Immature natural killer cell (primary cell): ENCODE measurements at regions not wholly inside any gene's neighbourhood (a gene's known extent, or its start where the extent isn't known, plus 50 kb on each side); places are given as distances from the start of the nearest gene placed in this dataset.

Experiments
- DNase-seq, 3 donors: peaks; one replicate each; pipeline ENCODE4 v3.0.0; 2022; ENCODE audit warnings: mixed read lengths in 1 of 3
- H3K27ac Mint-ChIP-seq, 6 donors: one replicate each; pipeline ENCODE4 v1.8.0; 2020; ENCODE audit warnings: mixed read lengths in 6 of 6, mild to moderate bottlenecking in 5 of 6, inconsistent platforms in 4 of 6, moderate library complexity in 3 of 6
- H3K27me3 Mint-ChIP-seq, 3 donors: one replicate each; pipeline ENCODE4 v1.8.0; 2020 to 2021; ENCODE audit warnings: low read depth in 3 of 3, mild to moderate bottlenecking in 3 of 3, mixed read lengths in 3 of 3, moderate library complexity in 3 of 3, inconsistent platforms in 1 of 3
- H3K36me3 Mint-ChIP-seq, 3 donors: one replicate each; pipeline ENCODE4 v1.8.0; 2020; ENCODE audit warnings: mixed read lengths in 3 of 3, inconsistent platforms in 2 of 3, mild to moderate bottlenecking in 2 of 3
- H3K4me1 Mint-ChIP-seq, 2 donors: one replicate each; pipeline ENCODE4 v1.8.0; 2020; ENCODE audit warnings: inconsistent platforms in 2 of 2, mild to moderate bottlenecking in 2 of 2, mixed read lengths in 2 of 2, moderate library complexity in 1 of 2
- H3K4me3 Mint-ChIP-seq, 5 donors: one replicate each; pipeline ENCODE4 v1.8.0; 2020; ENCODE audit warnings: mild to moderate bottlenecking in 5 of 5, mixed read lengths in 5 of 5, inconsistent platforms in 3 of 5, moderate library complexity in 3 of 5
- H3K9me3 Mint-ChIP-seq, 6 donors: one replicate each; pipeline ENCODE4 v1.8.0; 2020; ENCODE audit warnings: mild to moderate bottlenecking in 6 of 6, mixed read lengths in 6 of 6, inconsistent platforms in 4 of 6, moderate library complexity in 3 of 6

DNA sequence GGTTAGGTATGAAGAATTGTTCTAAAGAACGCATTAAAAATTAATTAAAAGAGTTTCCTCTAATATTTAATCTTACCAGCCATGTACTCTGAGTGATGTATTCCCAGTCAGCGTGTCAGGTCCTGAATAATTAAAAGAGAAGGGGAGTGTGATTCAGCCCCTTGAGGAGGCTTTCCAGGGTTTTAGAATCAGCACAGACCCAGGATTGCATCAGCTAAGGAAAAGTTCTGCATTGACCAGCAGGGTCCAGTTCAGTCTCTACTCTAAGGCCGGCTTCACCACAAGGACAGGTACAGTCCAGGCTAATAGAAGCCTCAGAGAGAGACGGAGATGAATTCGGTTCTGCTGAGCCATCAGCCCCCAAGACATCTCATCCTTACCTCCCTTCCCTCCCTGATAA lies 499.5 kb upstream of the PROK2 start:
- Mint-ChIP-seq H3K4me1 (peaks cover 10 to 12% of the 10 kb centered on the region in 2 donors), H3K27me3 (peaks cover 3 to 5% (median 5%) of the 10 kb centered on the region in 3 donors), H3K36me3 (no peaks in the 10 kb centered on the region), H3K27ac (no peak overlapping the region), H3K4me3 (no peak overlapping the region), H3K9me3 (peaks cover 0 to 4% (median 0%) of the 10 kb centered on the region in 6 donors)
- no peak for DNase-seq

DNA sequence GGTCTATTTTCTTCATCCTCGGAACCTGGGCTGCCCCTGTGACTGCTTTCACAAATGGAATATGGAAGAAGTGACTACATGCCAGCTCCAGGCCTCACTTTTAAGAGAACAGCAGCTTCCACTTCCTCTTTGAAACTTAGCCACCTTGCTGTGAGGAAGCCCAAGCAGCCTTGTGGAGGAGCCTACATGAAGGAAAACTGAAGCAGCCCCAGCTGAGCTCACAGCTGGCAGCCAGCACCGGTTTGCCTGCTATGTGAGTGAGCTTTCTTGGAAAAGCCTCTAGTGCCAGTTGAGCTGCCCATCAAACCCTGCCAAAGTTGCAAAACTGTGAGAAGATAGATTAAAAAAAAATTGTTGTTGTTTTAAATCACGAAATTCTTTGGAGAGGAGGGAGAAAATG lies 498.0 kb upstream of the PROK2 start:
- H3K27ac Mint-ChIP-seq = no peak overlapping the region
- no peak overlapping the region for H3K4me3 Mint-ChIP-seq
- no peaks in the 10 kb centered on the region for H3K4me1 Mint-ChIP-seq
- H3K36me3 Mint-ChIP-seq = no peaks in the 10 kb centered on the region
- peaks cover under 1 to 3% (median under 1%) of the 10 kb centered on the region in 3 donors for H3K27me3 Mint-ChIP-seq
- no peak for DNase-seq
- H3K9me3 Mint-ChIP-seq = peaks cover 0 to 4% (median 0%) of the 10 kb centered on the region in 6 donors

DNA sequence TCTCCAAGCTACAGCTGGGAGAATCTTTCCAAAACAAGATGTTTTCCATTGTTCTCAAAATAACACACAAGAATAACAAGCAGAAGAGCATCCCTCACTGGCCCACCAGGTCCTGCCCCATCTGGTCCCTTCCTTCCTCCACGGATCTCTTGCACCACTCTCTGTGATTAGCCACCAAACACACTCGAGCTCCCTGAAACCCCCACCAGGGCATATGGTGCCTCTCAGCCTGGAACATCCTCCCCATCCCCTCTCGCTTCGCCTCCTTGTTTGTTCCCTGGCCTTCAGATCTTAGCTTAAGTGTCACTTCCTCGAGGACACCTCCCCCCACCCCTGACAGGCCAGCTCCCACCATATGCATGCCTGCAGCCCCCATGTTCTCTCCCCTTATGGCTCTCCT lies 496.6 kb upstream of the PROK2 start:
- peaks cover 0 to 4% (median 0%) of the 10 kb centered on the region in 6 donors for H3K9me3 Mint-ChIP-seq
- no peaks in the 10 kb centered on the region for H3K36me3 Mint-ChIP-seq
- peaks cover 0 to 3% (median 0%) of the 10 kb centered on the region in 3 donors for H3K27me3 Mint-ChIP-seq
- no peak overlapping the region for H3K27ac Mint-ChIP-seq
- DNase-seq = no peak
- no peak overlapping the region for H3K4me3 Mint-ChIP-seq
- H3K4me1 Mint-ChIP-seq = no peaks in the 10 kb centered on the region

DNA sequence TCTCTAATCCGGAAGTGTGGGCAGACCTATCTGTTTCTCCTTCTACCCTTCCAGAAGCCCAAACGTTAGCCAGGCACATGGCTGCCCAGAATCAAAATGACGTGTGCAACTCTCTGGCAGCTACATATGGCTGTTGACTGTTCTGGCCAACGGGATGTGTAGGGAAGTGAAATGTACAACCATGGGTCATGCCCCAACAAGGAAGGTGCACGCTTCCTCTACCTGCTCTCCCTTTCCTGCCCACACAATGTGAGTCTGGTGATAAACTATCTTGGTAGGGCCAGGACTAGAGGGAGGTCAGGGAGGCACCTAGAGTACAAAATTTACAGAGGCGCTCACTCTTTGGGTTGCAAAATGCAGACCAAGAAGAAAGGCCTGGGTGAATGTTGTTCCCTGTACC lies 495.9 kb upstream of the PROK2 start:
- Mint-ChIP-seq H3K4me3 (no peak overlapping the region), H3K27ac (no peak overlapping the region), H3K9me3 (peaks cover 0 to 4% (median 0%) of the 10 kb centered on the region in 6 donors)

DNA sequence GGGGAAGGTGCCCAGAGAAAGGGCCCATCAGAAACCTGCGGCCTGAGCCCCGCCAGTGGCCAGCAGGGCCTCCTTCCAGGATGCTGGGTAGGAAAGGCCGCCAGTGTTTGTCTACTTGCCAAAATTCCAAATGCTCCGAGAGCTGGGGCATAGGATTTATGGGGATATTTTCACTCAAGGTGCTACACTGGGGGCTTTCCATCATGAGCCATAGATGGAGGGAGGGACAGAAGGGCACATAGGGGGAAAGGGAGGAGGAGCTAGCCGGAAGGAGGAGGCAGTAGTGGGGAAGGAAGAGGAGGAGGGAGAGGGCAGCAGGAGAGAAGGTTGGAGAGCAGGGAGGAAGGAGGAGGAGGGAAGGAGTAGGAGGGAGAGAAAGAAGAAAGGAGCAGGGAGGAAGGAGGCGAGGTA lies 494.7 kb upstream of the PROK2 start:
- no peak for DNase-seq
- H3K4me3 Mint-ChIP-seq = no peak overlapping the region
- H3K36me3 Mint-ChIP-seq = no peaks in the 10 kb centered on the region
- peaks cover 2 to 4% of the 10 kb centered on the region in 2 donors for H3K4me1 Mint-ChIP-seq
- peaks cover 0 to 4% (median 0%) of the 10 kb centered on the region in 6 donors for H3K9me3 Mint-ChIP-seq
- peaks cover 0 to 2% (median 2%) of the 10 kb centered on the region in 3 donors for H3K27me3 Mint-ChIP-seq
- no peak overlapping the region for H3K27ac Mint-ChIP-seq

More for the DNA sequence above, 495.9 kb upstream of the PROK2 start:
- no peaks in the 10 kb centered on the region for H3K36me3 Mint-ChIP-seq
- peaks cover 0 to 3% (median 0%) of the 10 kb centered on the region in 3 donors for H3K27me3 Mint-ChIP-seq
- no peaks in the 10 kb centered on the region for H3K4me1 Mint-ChIP-seq
- DNase-seq = no peak

DNA sequence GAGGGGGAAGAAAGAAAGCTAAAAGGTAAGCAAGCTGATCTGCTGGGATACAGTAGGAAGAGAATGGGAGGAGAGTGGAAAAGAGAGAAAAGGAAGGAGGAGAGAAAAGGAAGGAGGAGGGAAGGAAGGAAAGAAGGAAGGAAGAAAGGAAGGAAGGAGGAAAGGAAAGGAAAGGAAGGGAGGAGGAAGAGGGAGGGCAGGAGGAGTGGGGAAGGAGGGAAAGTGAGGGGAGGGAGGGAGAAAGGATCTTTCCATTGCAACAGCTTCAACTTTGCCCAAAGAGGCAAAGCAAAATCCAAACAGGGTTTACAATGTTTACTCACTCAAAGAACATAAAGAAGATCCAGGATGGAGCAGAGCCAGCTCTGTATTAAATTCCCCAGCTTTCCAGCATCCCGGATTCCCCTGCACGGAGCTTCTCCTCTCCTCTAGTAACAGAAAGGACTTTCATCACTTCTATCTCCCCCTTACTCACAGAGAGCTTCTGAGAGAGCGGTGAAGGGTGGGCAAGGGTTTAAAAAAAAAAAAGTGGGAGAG lies 494.2 kb upstream of the PROK2 start:
- no peak overlapping the region for H3K4me3 Mint-ChIP-seq
- H3K27me3 Mint-ChIP-seq = peaks cover 0 to 3% (median 2%) of the 10 kb centered on the region in 3 donors
- peaks cover 7 to 9% of the 10 kb centered on the region in 2 donors for H3K4me1 Mint-ChIP-seq
- H3K36me3 Mint-ChIP-seq = no peaks in the 10 kb centered on the region
- no peak overlapping the region for H3K27ac Mint-ChIP-seq
- H3K9me3 Mint-ChIP-seq = peaks cover 0 to 4% (median 0%) of the 10 kb centered on the region in 6 donors
- DNase-seq = no peak

DNA sequence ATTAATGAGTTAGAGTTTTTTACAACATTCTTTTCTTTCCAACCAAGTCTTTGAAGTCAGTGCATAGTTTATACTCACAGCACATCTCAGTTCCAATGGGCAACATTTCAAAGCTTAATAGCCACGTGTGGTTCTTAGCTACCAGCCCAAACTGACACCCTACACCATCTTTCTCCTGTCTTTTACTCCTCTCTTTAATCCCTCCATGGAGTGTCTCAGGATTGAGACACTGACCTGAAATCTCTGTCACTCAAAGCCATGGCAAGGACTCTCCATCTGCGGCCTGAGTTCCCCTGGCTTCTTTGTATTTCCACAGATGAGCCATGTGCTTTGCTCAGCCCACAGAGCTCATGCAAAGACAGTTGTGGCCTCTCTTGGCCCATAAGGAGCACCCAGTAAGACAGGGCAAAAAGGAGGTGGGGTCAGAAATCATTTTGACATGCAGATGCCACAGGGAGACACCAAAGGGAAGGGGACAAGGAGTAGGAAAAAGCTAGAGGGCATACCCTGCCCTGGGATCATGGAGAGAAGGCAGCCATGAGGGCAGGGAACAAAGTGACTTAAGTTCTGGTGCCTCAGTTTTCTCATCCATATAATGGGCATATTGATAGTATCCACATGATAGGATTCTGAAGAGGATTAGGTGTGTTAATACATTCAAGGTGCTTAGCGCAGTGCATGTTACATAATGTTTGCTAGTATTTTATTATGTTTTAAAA lies 493.6 kb upstream of the PROK2 start:
- DNase-seq = no peak
- H3K27ac Mint-ChIP-seq = no peak overlapping the region
- H3K36me3 Mint-ChIP-seq = no peaks in the 10 kb centered on the region
- peaks cover 10 to 13% of the 10 kb centered on the region in 2 donors for H3K4me1 Mint-ChIP-seq
- no peak overlapping the region for H3K4me3 Mint-ChIP-seq
- peaks cover 2 to 3% (median 2%) of the 10 kb centered on the region in 3 donors for H3K27me3 Mint-ChIP-seq
- peaks cover 0 to 4% (median 0%) of the 10 kb centered on the region in 6 donors for H3K9me3 Mint-ChIP-seq

DNA sequence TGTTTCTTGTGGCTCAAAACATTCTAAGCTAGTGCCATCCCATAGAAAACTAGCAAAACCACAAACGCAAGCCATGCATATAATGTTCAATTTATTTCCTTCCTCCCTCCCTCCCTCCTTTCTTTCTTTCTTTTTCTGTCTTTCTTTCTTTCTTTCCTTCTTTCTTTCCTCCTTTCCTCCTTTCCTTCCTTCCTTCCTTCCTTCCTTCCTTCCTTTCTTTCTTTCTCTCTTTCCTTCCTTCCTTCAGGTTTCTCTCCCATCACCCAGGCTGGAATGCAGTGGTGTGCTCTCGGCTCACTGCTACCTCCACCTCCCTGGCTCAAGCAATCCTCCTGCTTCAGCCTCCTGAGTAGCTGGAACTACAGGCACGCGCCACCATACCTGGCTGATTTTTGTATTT lies 492.8 kb upstream of the PROK2 start:
- H3K27me3 Mint-ChIP-seq = peaks cover 0 to 3% (median 2%) of the 10 kb centered on the region in 3 donors
- no peak overlapping the region for H3K4me3 Mint-ChIP-seq
- H3K36me3 Mint-ChIP-seq = no peaks in the 10 kb centered on the region
- H3K4me1 Mint-ChIP-seq = peaks cover 10 to 13% of the 10 kb centered on the region in 2 donors
- DNase-seq = no peak
- H3K27ac Mint-ChIP-seq = no peak overlapping the region
- H3K9me3 Mint-ChIP-seq = no peaks in the 10 kb centered on the region

DNA sequence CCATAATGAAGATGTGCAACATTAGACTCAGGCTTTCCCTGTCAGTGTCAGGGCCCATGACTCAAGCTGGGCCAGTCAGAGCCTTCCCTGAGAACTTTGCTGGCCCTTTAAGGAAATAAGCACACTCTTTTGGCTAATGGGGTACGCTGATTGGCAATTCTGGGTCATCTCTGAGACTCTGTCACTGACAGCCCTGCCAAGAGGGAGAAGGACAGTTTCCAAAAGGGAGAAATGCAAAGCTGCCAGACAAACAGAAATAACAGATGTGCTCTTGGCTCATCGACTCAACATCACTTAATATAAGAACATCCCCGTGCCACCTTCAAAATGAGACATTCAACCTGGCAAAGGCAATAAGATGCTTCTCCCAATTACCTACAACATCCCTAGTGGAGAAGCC lies 491.9 kb upstream of the PROK2 start:
- no peaks in the 10 kb centered on the region for H3K36me3 Mint-ChIP-seq

DNA sequence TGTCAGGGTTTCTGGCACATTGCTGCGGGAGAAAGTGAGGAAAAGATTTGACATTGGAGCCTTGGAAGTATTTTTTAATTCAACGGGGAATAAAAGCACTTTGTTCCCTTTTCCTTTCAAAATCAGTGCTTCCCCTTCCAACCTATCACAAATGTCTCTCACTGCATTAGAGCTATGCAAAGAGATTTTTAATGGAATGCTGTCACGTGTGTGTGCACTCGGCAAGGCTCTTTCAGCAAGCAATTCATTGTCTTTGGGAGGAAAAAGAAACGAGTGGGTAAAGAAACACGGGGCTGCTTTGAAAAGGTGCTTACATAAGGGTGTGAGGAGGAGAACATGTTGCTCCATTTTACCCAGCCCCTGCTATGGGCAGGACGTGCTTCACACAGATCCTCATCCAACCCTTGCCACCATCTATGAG lies 490.4 kb upstream of the PROK2 start:
- Mint-ChIP-seq H3K4me3 (no peak overlapping the region), H3K27me3 (peaks cover 0 to 3% (median 2%) of the 10 kb centered on the region in 3 donors), H3K27ac (peak overlapping the region in 1 of 6 donors; percentile 59), H3K36me3 (no peaks in the 10 kb centered on the region), H3K9me3 (no peaks in the 10 kb centered on the region), H3K4me1 (peaks cover 13 to 15% of the 10 kb centered on the region in 2 donors)
- DNase-seq = no peak

More for the DNA sequence above, 491.9 kb upstream of the PROK2 start:
- no peak overlapping the region for H3K4me3 Mint-ChIP-seq
- no peaks in the 10 kb centered on the region for H3K9me3 Mint-ChIP-seq
- H3K4me1 Mint-ChIP-seq = peaks cover 10 to 13% of the 10 kb centered on the region in 2 donors
- H3K27me3 Mint-ChIP-seq = peaks cover 0 to 3% (median 2%) of the 10 kb centered on the region in 3 donors
- no peak overlapping the region for H3K27ac Mint-ChIP-seq
- DNase-seq = no peak

DNA sequence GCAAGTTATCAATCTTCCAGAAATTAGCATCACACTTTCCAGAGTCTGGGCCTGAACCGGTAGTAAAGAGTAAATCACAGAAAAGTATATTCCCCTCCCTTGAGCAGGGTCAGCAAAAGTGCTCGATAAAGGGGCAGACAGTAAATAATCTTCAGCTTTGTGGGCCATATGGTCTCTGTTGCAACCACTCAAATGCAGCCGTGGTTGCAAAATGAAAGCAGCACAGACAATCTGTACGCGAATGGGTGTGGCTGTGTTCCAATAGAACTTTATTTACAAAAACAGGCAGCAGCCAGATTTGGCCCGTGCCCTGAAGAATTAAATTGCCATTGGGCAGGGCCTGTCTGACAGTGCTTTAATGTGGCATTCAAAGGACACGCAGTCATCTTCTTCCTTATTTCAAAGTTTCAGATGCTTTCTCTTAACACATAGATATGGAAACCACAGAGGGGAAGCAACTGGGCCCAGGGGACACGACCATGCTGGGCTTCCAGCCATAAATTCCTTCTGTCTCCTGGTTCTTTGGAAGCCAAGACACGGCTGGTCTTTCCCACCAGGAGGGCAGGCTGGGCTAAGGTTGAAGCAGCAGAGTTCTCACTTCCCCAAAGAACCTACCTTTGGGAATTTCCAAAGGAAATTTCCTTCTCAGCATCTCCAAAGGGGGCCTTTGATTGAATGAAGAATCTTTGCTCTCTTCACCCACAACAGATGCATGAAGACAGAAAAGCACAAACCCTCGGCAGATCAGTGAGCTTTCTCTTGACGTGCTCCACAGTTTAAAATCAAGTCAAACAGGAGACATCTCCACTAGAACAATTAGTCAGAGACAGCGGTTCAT lies 489.8 kb upstream of the PROK2 start:
- peaks cover 13 to 15% of the 10 kb centered on the region in 2 donors for H3K4me1 Mint-ChIP-seq
- peaks cover 0 to 3% (median 2%) of the 10 kb centered on the region in 3 donors for H3K27me3 Mint-ChIP-seq
- H3K9me3 Mint-ChIP-seq = no peaks in the 10 kb centered on the region
- peak overlapping the region in 1 of 6 donors; percentile 61 for H3K27ac Mint-ChIP-seq
- H3K4me3 Mint-ChIP-seq = peak overlapping the region in 2 of 5 donors; percentile 27 to 43
- H3K36me3 Mint-ChIP-seq = no peaks in the 10 kb centered on the region
- DNase-seq = no peak

DNA sequence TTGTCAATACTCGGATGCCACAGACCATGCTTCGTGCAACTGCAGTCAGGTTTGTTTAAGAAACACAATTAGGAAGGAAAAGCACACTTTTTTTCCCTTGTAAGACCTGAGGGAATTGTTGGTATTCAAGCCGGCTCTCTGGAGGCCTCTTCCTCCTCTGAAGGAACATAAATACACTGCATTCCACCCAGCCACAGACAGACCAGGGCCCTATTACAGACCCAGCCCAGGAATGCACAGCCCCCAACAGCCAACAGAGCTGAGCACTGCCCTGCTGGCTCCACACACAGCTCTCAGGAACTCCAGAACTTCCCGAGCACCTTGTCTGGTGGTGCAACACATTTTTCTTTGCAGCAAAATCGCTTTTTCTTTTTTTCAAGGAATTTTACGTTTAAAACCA lies 488.7 kb upstream of the PROK2 start:
- DNase-seq = no peak
- H3K4me1 Mint-ChIP-seq = peaks cover 13 to 15% of the 10 kb centered on the region in 2 donors
- no peaks in the 10 kb centered on the region for H3K36me3 Mint-ChIP-seq
- H3K27ac Mint-ChIP-seq = no peak overlapping the region
- peaks cover 0 to 3% (median 2%) of the 10 kb centered on the region in 3 donors for H3K27me3 Mint-ChIP-seq
- no peaks in the 10 kb centered on the region for H3K9me3 Mint-ChIP-seq
- no peak overlapping the region for H3K4me3 Mint-ChIP-seq

DNA sequence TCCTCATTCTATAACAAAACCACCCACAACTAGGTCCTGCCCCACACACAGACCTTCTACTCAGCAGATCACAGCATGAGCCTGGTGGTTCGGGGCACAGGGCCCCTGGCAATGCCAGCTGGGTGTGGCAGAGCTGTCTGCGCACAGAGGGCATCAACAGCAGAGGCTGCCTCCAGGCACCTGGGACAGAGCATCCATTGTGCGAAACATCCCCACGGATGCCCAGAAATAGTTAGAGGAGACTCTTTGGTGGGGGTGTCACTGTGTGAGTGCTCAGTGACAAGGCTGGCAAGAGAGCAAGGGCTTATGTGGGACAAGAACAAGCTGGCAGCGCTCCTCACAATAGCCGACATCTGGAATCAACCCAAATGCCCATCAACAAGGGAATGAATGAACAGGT lies 487.4 kb upstream of the PROK2 start:
- peaks cover 0 to 5% (median 3%) of the 10 kb centered on the region in 3 donors for H3K27me3 Mint-ChIP-seq
- H3K36me3 Mint-ChIP-seq = no peaks in the 10 kb centered on the region
- no peak for DNase-seq
- H3K9me3 Mint-ChIP-seq = no peaks in the 10 kb centered on the region
- H3K4me3 Mint-ChIP-seq = no peak overlapping the region
- peaks cover 13 to 15% of the 10 kb centered on the region in 2 donors for H3K4me1 Mint-ChIP-seq
- H3K27ac Mint-ChIP-seq = no peak overlapping the region

DNA sequence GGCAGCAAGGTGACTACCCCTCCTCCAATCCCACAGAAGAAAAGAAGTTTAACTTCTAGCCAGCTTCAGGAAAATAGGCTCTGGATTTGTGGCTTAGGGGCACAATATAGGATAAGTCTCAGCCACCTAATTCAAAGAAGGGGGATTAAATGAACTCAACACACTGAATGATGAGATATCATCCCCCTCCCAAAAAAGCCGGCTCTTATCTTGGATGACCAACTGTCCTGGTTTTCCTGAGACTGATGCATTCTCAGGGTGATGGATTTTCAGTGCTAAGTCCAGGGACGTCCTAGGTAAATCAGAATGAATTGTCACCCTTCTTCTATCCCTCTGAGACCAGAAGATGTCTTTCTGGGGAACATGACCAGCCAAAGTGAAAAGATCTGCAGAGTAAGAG lies 487.0 kb upstream of the PROK2 start:
- Mint-ChIP-seq H3K27ac (no peak overlapping the region), H3K4me1 (peaks cover 13 to 15% of the 10 kb centered on the region in 2 donors), H3K27me3 (peaks cover 0 to 7% (median 4%) of the 10 kb centered on the region in 3 donors), H3K4me3 (no peak overlapping the region), H3K9me3 (no peaks in the 10 kb centered on the region), H3K36me3 (no peaks in the 10 kb centered on the region)
- DNase-seq = no peak
